Mucosa of descending colon (tissue), 3 donors: ENCODE measurements at regions not wholly inside any gene's neighbourhood (a gene's known extent, or its start where the extent isn't known, plus 50 kb on each side); places are given as distances from the start of the nearest gene placed in this dataset.
"Not testable (repeated sequence)": the region's sequence is repeated elsewhere in the genome, so short reads cannot be mapped to it uniquely, and the experiment has no call there.

Experiments used
- ATAC-seq: fragments of 200-7000 bp; cut with Tn5 transposase; one replicate; pipeline ENCODE4 v1.9.1; 2020; ENCODE audit warnings: mild to moderate bottlenecking, moderate library complexity
- DNase-seq, 3 donors: peaks; one replicate each; pipeline ENCODE4 v3.0.0-alpha.2; 2020
- H3K36me3 ChIP-seq: fragments of 200-600 bp; one replicate; pipeline ENCODE4 v1.8.0; 2021; ENCODE audit warnings: low read depth, mild to moderate bottlenecking
- H3K4me1 ChIP-seq: fragments of 200-600 bp; one replicate; pipeline ENCODE4 v1.8.0; 2021; ENCODE audit warnings: low read depth, mild to moderate bottlenecking
- H3K4me3 ChIP-seq: fragments of 200-600 bp; one replicate; pipeline ENCODE4 v1.8.0; 2021; ENCODE audit warnings: mild to moderate bottlenecking
- H3K9me3 ChIP-seq: fragments of 200-600 bp; one replicate; pipeline ENCODE4 v1.8.0; 2021; ENCODE audit warnings: mild to moderate bottlenecking
- intact Hi-C, 2 donors: fragments of 100-400 bp; cut with DNase I in 1 of 2; cut with micrococcal nuclease in 1 of 2; formaldehyde crosslinking; loops; one replicate each; pipeline versions ENCODE4 v1.11.0 to v1.11.1; 2022; cut with DNase I, micrococcal nuclease
- TF ChIP-seq, protein P1 (sequence below): fragments of 200-600 bp; IDR thresholded peaks from one replicate; pipeline ENCODE4 v1.8.0; 2022; ENCODE audit warnings: antibody characterized with exemption, mild to moderate bottlenecking
- donor health status: DM: no; HTN: no; CAD: no; lungs with moderate emphysema.
- donor health status: DM: no; HTN: no; CAD: no.
- donor health status: DM: no; HTN: yes; CAD: no.

DNA sequence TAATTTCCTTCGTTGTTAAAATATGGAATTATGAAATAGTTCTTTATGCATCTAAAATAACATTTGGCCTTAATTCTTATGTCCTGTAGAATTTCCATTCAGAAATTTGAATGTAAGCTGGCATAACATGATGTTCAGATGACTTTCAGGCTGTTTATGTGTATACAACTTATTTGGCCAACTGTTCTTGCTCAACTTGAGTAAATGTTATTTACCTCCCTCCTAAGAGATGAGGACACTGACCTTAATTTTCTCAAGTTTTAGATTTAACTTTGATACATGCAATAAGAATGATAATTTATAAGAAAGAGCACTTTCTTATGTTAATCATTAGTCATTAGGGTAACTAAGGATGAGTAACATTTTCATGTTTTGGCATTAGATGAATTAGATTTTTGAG, 365.4 kb downstream of the AEBP2 start:
- Histone ChIP-seq H3K9me3 (no peaks in the 10 kb centered on the region), H3K4me3 (no peak overlapping the region), H3K4me1 (no peaks in the 10 kb centered on the region), H3K36me3 (no peaks in the 10 kb centered on the region)
- no peak for DNase-seq
- TF ChIP-seq, protein P1, sequence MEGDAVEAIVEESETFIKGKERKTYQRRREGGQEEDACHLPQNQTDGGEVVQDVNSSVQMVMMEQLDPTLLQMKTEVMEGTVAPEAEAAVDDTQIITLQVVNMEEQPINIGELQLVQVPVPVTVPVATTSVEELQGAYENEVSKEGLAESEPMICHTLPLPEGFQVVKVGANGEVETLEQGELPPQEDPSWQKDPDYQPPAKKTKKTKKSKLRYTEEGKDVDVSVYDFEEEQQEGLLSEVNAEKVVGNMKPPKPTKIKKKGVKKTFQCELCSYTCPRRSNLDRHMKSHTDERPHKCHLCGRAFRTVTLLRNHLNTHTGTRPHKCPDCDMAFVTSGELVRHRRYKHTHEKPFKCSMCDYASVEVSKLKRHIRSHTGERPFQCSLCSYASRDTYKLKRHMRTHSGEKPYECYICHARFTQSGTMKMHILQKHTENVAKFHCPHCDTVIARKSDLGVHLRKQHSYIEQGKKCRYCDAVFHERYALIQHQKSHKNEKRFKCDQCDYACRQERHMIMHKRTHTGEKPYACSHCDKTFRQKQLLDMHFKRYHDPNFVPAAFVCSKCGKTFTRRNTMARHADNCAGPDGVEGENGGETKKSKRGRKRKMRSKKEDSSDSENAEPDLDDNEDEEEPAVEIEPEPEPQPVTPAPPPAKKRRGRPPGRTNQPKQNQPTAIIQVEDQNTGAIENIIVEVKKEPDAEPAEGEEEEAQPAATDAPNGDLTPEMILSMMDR = no peak
- ATAC-seq = no peak
- intact Hi-C loops = no loop called here

DNA sequence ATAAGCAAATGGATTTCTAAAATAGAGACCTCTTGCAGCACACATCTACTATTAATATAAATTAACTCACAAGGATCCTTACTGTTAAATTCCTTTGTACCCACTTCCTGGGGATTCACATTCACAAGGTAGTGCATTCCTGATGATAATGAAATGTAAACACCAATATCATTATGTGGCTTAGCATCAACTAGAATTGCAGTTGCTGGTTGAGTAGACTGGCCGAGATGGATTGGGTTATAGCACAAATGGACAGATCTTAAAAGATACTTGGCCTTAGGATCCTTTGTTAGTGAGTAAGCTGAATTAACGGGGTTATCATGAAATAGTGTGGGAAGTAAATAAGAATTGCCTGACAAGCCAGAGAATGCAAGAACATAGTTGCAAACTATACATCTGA, 369.1 kb downstream of the AEBP2 start:
- ATAC-seq (no peak), DNase-seq (no peak)
- no peaks in the 10 kb centered on the region for H3K4me1 ChIP-seq
- no peaks in the 10 kb centered on the region for H3K36me3 ChIP-seq
- H3K4me3 ChIP-seq = no peak overlapping the region
- intact Hi-C loops = no loop called here
- H3K9me3 ChIP-seq = no peaks in the 10 kb centered on the region
- TF ChIP-seq, protein P1 = no peak

DNA sequence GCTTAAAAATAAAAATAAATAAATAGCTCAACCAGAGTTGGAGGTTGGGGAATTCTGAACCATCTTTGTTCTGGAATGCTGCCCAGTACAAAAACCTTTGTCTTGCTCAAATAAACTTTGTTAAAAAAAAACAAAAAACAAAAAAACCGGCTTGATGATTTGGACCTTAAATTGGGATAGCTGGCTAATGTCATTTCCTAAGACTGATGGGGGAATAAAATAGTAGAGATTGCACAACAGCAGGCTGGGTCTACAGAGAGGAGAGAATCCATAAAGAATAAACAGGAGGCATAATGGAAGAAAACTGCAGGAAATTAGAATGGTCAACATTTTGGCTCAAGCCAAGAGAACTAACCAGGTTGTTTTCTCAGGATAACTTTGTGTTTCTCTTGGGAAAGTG, 370.9 kb downstream of the AEBP2 start:
- intact Hi-C loops = no loop called here
- ATAC-seq (no peak), DNase-seq (no peak)
- Histone ChIP-seq H3K9me3 (no peaks in the 10 kb centered on the region), H3K36me3 (no peaks in the 10 kb centered on the region), H3K4me1 (no peaks in the 10 kb centered on the region), H3K4me3 (no peak overlapping the region)
- TF ChIP-seq, protein P1 = no peak

DNA sequence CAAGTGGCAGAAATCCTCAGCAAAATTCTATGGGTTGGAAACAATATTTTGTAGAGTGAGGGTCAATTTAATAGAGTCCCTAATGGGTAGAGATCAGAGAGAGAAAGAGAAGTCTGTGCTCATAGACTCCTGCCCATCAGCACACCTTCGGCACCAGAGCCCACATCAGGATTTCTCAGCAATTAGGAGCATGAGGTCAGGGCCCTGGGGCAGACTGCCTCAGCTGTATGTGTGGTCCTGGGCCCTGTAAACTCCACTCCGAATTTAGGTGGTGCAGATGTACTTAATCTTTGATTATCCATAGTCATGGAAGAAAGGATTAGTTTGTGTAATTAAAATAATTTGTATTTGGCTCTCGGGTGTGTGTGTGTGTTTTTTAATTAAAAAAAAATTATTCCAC, 372.6 kb downstream of the AEBP2 start:
- no peak overlapping the region for H3K4me3 ChIP-seq
- TF ChIP-seq, protein P1 = no peak
- H3K9me3 ChIP-seq = no peaks in the 10 kb centered on the region
- intact Hi-C loops = no loop called here
- H3K4me1 ChIP-seq = no peaks in the 10 kb centered on the region
- ATAC-seq (no peak), DNase-seq (no peak)
- H3K36me3 ChIP-seq = no peaks in the 10 kb centered on the region

DNA sequence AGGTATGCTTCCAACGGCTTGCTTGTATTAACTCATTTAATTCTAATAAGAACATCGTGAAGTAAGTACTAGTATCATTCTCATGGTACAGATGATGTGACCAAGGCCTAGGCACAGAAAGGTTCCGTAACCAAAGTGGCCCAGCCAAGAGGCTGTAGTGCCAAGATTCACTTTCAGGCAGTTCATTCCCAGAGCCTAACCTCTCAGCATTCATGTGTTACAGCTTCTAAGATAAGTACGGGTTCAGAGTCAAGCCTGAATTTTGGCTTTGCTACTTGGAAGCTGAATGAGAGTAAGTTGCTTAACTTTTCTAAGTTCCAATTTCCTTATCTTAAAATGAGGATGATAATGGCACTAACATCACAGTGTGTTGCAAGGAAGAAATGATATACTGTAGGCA, 379.9 kb downstream of the AEBP2 start:
- DNase-seq (no peak), ATAC-seq (no peak)
- Histone ChIP-seq H3K36me3 (no peaks in the 10 kb centered on the region), H3K4me3 (no peak overlapping the region), H3K4me1 (no peaks in the 10 kb centered on the region), H3K9me3 (no peaks in the 10 kb centered on the region)
- intact Hi-C loops = no loop called here
- TF ChIP-seq, protein P1 = no peak

DNA sequence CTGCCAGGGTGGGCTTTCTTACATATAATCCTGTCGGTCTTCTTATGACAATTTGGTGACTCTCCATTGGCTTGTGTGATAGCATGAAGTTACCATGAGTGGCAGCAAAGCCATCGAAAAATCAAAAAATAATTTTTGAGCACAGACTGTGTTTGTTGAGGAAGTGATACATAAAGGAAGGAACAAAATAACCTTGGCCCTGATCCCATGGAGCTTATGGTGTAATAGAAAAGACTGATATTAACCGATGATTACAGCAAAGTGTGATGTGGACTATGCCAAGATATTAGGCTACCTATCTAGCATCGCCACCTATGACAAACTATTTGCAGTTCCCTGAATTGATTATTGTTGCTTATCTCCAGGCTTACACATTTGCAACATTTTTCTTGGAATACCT, 383.2 kb downstream of the AEBP2 start:
- Histone ChIP-seq H3K9me3 (no peaks in the 10 kb centered on the region), H3K36me3 (no peaks in the 10 kb centered on the region), H3K4me1 (no peaks in the 10 kb centered on the region), H3K4me3 (no peak overlapping the region)
- TF ChIP-seq, protein P1 = no peak
- ATAC-seq (no peak), DNase-seq (no peak)
- intact Hi-C loops = no loop called here

DNA sequence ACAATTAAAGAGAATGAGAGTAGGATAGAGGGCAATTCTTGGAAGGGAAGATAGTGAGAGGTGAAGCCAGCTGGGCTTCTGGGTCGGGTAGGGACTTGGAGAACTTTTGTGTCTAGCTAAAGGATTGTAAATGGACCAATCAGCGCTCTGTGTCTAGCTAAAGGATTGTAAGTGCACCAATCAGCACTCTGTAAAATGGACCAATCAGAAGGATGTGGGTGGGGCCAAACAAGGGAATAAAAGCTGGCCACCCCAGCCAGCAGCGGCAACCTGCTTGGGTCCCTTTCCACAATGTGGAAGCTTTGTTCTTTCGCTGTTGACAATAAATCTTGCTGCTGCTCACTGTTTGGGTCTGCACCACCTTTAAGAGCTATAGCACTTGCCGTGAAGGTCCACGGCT, 384.0 kb downstream of the AEBP2 start:
- DNase-seq, ATAC-seq, H3K36me3 ChIP-seq, H3K9me3 ChIP-seq, H3K4me3 ChIP-seq, intact Hi-C loops, H3K4me1 ChIP-seq: not testable (repeated sequence)
